Fibroblast of lung (primary cell): ENCODE measurements at regions not wholly inside any gene's neighbourhood (a gene's known extent, or its start where the extent isn't known, plus 50 kb on each side); places are given as distances from the start of the nearest gene placed in this dataset.
A peak's percentile ranks its signal among the peaks of the same experiment; 100 is the strongest.

Experiments
- DNase-seq, 2 donors: peaks; one replicate each; pipeline versions ENCODE4 v3.0.0 to v3.0.0-alpha.2; 2010; ENCODE audit warnings: low read depth in 2 of 2
- H2AFZ ChIP-seq: 2 replicates; pipeline ENCODE4 v1.5.1; 2012; ENCODE audit warnings: low read length, control low read depth, inconsistent platforms
- H3K27ac ChIP-seq: 2 replicates; pipeline ENCODE4 v1.5.1; 2011; ENCODE audit warnings: low read length, control low read depth; ENCODE audit not compliant: insufficient read depth
- H3K27me3 ChIP-seq: 2 replicates; pipeline ENCODE4 v1.5.1; 2011; ENCODE audit warnings: mild to moderate bottlenecking, low read length; ENCODE audit not compliant: control insufficient read depth, insufficient read depth
- H3K36me3 ChIP-seq: 2 replicates; pipeline ENCODE4 v1.5.1; 2011; ENCODE audit warnings: low read length; ENCODE audit not compliant: control insufficient read depth, insufficient read depth
- H3K4me1 ChIP-seq: 2 replicates; pipeline ENCODE4 v1.5.1; 2011; ENCODE audit warnings: low read length; ENCODE audit not compliant: control insufficient read depth, insufficient read depth; ENCODE audit errors: extremely low read depth
- H3K4me2 ChIP-seq: 2 replicates; pipeline ENCODE4 v1.5.1; 2011; ENCODE audit warnings: low read length, control low read depth; ENCODE audit not compliant: insufficient read depth; ENCODE audit errors: extremely low read depth
- H3K4me3 ChIP-seq, 4 experiments: fragments of 200-600 bp in 1 of 4; sonication (generic) in 1 of 4; replicated peaks in 1 of 4; 2 replicates each; pipeline ENCODE4 v1.5.1; 2011 to 2016; ENCODE audit warnings: low read length in 4 of 4, low read depth in 3 of 4, mild to moderate bottlenecking in 3 of 4, control low read depth in 2 of 4, inconsistent platforms in 1 of 4, mixed read lengths in 1 of 4; ENCODE audit not compliant: insufficient read depth in 1 of 4; ENCODE audit errors: control extremely low read depth in 1 of 4
- H3K79me2 ChIP-seq: 2 replicates; pipeline ENCODE4 v1.5.1; 2012; ENCODE audit warnings: mild to moderate bottlenecking, low read length, inconsistent platforms; ENCODE audit not compliant: control insufficient read depth, insufficient read depth
- H3K9ac ChIP-seq: 2 replicates; pipeline ENCODE4 v1.5.1; 2011; ENCODE audit warnings: mild to moderate bottlenecking, low read length, control low read depth; ENCODE audit not compliant: insufficient read depth
- H3K9me3 ChIP-seq: 2 replicates; pipeline ENCODE4 v1.5.1; 2012; ENCODE audit warnings: low read depth, low read length; ENCODE audit not compliant: control insufficient read depth, insufficient read depth
- H4K20me1 ChIP-seq: 2 replicates; pipeline ENCODE4 v1.5.1; 2011; ENCODE audit warnings: low read length; ENCODE audit not compliant: control insufficient read depth, insufficient read depth; ENCODE audit errors: extremely low read depth
- CTCF ChIP-seq, 2 donors: IDR thresholded peaks in 1 of 2; conservative IDR thresholded peaks in 1 of 2; 1 replicate in 1 of 2; 2 replicates in 1 of 2; pipeline ENCODE4 v1.5.1; 2011 to 2012; ENCODE audit warnings: low read length in 2 of 2, control low read depth in 1 of 2, inconsistent platforms in 1 of 2, low read depth in 1 of 2, mild to moderate bottlenecking in 1 of 2
- EZH2 ChIP-seq: IDR thresholded peaks from 2 replicates; pipeline ENCODE4 v1.5.1; 2012; ENCODE audit warnings: low read length, control low read depth, mild to moderate bottlenecking; ENCODE audit errors: missing control alignments

DNA sequence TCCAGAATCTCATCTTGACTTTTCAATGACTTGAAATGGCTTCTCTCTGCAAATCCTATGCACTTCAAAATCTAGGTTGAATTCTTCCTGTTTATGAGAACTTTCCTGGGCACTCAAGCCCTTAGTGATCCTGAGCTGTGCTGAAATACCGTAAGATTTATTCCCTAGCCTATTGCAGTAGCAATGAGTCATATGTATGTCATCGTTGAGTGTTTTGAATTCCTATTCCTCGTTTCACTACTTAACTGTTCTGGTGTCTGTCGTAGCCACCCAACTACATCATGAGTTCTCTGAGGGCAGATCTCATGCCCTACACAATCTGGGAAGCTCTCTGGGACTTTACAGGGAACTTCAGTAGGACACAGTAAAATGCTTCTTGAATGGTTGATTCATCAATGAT is 190.8 kb upstream of the TMEM132C start:
- Histone ChIP-seq H3K27me3 (no peaks in the 10 kb centered on the region), H3K9ac (no peak overlapping the region), H3K27ac (no peak overlapping the region), H2AFZ (no peak overlapping the region), H3K4me2 (no peak overlapping the region), H4K20me1 (no peaks in the 10 kb centered on the region), H3K4me3 (no peak overlapping the region), H3K4me1 (no peaks in the 10 kb centered on the region), H3K9me3 (no peaks in the 10 kb centered on the region), H3K79me2 (no peaks in the 10 kb centered on the region), H3K36me3 (no peaks in the 10 kb centered on the region)
- TF ChIP-seq CTCF (conservative IDR thresholded peaks at IDR 0.05 in 1 of 2, IDR thresholded peaks at IDR 0.05 in 1 of 2; ENCODE audit: low read depth in 1 of 2, low read length in 2 of 2) (no peak), EZH2 (no peak)
- peak in 1 of 2 donors; percentile 96 for DNase-seq

DNA sequence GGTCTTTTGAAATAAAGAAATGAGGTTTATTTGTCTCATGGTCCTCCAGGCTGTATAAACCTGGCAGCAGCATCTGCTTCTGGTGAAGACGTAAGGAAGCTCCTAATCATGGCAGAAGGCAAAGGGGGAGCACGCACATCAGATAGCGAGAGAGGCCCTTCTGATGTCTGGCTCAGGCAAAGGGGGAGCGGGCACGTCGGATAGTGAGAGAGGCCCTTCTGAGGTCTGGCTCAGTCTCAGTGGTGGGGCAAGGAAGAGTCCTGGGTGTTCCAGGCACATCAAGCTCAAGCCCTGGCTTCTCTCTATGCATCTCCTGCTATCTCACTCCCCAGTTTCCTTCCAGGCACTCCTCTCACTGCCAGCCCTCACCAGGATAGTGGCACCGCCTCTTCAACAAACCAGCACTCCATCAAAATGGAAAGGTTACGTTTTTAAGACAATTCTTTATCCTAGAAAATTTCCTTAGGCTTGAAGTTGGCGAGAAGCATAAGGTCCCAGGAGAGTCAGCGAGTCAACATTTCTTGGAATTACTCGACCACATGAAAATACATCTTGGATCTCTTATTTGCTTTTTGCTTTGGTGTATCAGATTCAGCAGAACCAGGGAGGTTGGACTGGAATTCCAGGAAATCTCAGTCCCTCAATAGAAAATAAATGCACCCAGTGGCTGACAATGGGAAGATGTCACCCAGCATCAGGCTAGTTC is 189.6 kb upstream of the TMEM132C start:
- H3K36me3 ChIP-seq, result no peaks in the 10 kb centered on the region
- H3K27ac ChIP-seq, result no peak overlapping the region
- H3K4me1 ChIP-seq, result no peaks in the 10 kb centered on the region
- no peak overlapping the region for H3K4me3 ChIP-seq
- no peak overlapping the region for H3K4me2 ChIP-seq
- no peaks in the 10 kb centered on the region for H3K9me3 ChIP-seq
- no peak for DNase-seq
- no peak for TF ChIP-seq EZH2
- TF ChIP-seq CTCF (conservative IDR thresholded peaks at IDR 0.05 in 1 of 2, IDR thresholded peaks at IDR 0.05 in 1 of 2; ENCODE audit: low read depth in 1 of 2, low read length in 2 of 2), result no peak
- no peaks in the 10 kb centered on the region for H3K79me2 ChIP-seq
- no peak overlapping the region for H2AFZ ChIP-seq
- no peaks in the 10 kb centered on the region for H4K20me1 ChIP-seq
- H3K27me3 ChIP-seq, result no peaks in the 10 kb centered on the region
- no peak overlapping the region for H3K9ac ChIP-seq

DNA sequence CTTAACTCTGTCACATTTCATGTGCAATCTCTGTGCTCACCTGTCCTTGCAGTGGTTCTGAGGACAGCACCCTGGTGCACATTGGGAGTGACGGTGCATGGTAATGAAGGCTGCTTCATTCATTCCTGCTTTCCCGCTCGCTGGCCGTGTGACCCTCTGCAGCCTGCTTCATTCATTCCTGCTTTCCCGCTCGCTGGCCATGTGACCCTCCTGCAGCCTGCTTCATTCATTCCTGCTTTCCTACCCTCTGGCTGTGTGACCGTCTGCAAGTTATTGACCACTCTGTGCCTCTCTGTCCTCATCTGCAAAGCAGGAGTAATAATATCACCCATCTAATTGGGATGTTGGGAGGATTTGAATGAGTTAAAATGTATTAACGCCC is 189.1 kb upstream of the TMEM132C start:
- Histone ChIP-seq H3K27me3 (no peaks in the 10 kb centered on the region), H3K79me2 (no peaks in the 10 kb centered on the region), H4K20me1 (no peaks in the 10 kb centered on the region), H3K4me2 (no peak overlapping the region), H3K36me3 (no peaks in the 10 kb centered on the region), H3K4me1 (no peaks in the 10 kb centered on the region), H3K4me3 (no peak overlapping the region), H3K9me3 (no peaks in the 10 kb centered on the region), H3K9ac (no peak overlapping the region), H2AFZ (no peak overlapping the region), H3K27ac (no peak overlapping the region)
- TF ChIP-seq EZH2 (no peak), CTCF (conservative IDR thresholded peaks at IDR 0.05 in 1 of 2, IDR thresholded peaks at IDR 0.05 in 1 of 2; ENCODE audit: low read depth in 1 of 2, low read length in 2 of 2) (no peak)
- DNase-seq, result no peak
